ENCODE measurements at regions not wholly inside any gene's neighbourhood (a gene's known extent, or its start where the extent isn't known, plus 50 kb on each side); places are given as distances from the start of the nearest gene placed in this dataset.

- no peaks in the 10 kb centered on the region for H3K36me3 ChIP-seq (ENCODE audit: control insufficient read depth in 1 of 2, insufficient read depth in 2 of 2, low read length in 2 of 2)
- H4K20me1 ChIP-seq (ENCODE audit: insufficient read depth): no peaks in the 10 kb centered on the region
- ChIA-PET RAD21 (ENCODE audit: low non-redundant PET in 1 of 2, low total read pairs in 2 of 2, uncharacterized antibody in 2 of 2, unreplicated experiment in 2 of 2) (no interaction called here), CTCF (no interaction called here), POLR2A (no interaction called here)
- no peak overlapping the region for H3K4me3 ChIP-seq (replicated peaks in 1 of 2; ENCODE audit: low read depth in 1 of 2, low read length in 2 of 2)
- no peaks in the 10 kb centered on the region for H3K9me3 ChIP-seq (ENCODE audit: control insufficient read depth in 1 of 2, insufficient read depth in 1 of 2, low read depth in 1 of 2, low read length in 2 of 2)
- no peak overlapping the region for H2AFZ ChIP-seq (ENCODE audit: low read depth, low read length, poor library complexity, severe bottlenecking)
- no peak overlapping the region for H3K4me2 ChIP-seq (ENCODE audit: low read length)
- DNase-seq (ENCODE audit: low read depth, low spot score): no peak
- intact Hi-C loops (cut with micrococcal nuclease): no loop called here
- no peak overlapping the region for H3K27ac ChIP-seq (ENCODE audit: low read depth, low read length)
- TF ChIP-seq POLR2AphosphoS5 (IDR thresholded peaks at IDR 0.05; ENCODE audit: low read depth, low read length) (no peak), CEBPB (IDR thresholded peaks at IDR 0.05; ENCODE audit: low read depth) (no peak), EGR1 (IDR thresholded peaks at IDR 0.05; ENCODE audit: low read depth) (no peak), ZFX (IDR thresholded peaks at IDR 0.05) (no peak), EZH2 (IDR thresholded peaks at IDR 0.05) (no peak), ATF3 (IDR thresholded peaks at IDR 0.05) (no peak), SIN3A (IDR thresholded peaks at IDR 0.05; ENCODE audit: low read depth) (no peak), JUND (IDR thresholded peaks at IDR 0.05) (no peak), SP1 (IDR thresholded peaks at IDR 0.05; ENCODE audit: low read depth) (no peak), ZNF274 (IDR thresholded peaks at IDR 0.05; ENCODE audit: low read depth, low read length) (no peak), SRF (IDR thresholded peaks at IDR 0.05; ENCODE audit: low read depth) (no peak), MAX (IDR thresholded peaks at IDR 0.05) (no peak)
- H3K9ac ChIP-seq (ENCODE audit: low read length): no peak overlapping the region
- ATAC-seq: no peak
- no peaks in the 10 kb centered on the region for H3K27me3 ChIP-seq (ENCODE audit: insufficient read depth, low read length)
- H3K79me2 ChIP-seq (ENCODE audit: insufficient read depth, low read length): peaks cover 59% of the 10 kb centered on the region
- BruUV-seq (replicated peaks): no TSS peak
- H3K4me1 ChIP-seq (ENCODE audit: control insufficient read depth in 1 of 2, insufficient read depth in 2 of 2, low read length in 2 of 2): peaks cover 0 to 7% of the 10 kb centered on the region in 2 experiments; a peak in 1 of 4 replicates
- no peaks in the 10 kb centered on the region for H3K9me2 ChIP-seq (ENCODE audit: insufficient read depth)
Measured at GRCh38 chr7:131090886-131091692, 236.6 kb upstream of the MKLN1 start.

- Histone ChIP-seq H3K27ac (ENCODE audit: low read depth, low read length) (no peak overlapping the region), H3K9me2 (ENCODE audit: insufficient read depth) (no peaks in the 10 kb centered on the region), H2AFZ (ENCODE audit: low read depth, low read length, poor library complexity, severe bottlenecking) (no peak overlapping the region), H3K4me3 (replicated peaks in 1 of 2; ENCODE audit: low read depth in 1 of 2, low read length in 2 of 2) (no peak overlapping the region), H3K36me3 (ENCODE audit: control insufficient read depth in 1 of 2, insufficient read depth in 2 of 2, low read length in 2 of 2) (no peaks in the 10 kb centered on the region), H4K20me1 (ENCODE audit: insufficient read depth) (no peaks in the 10 kb centered on the region; the same call in 1 of the 2 replicates), H3K9me3 (ENCODE audit: control insufficient read depth in 1 of 2, insufficient read depth in 1 of 2, low read depth in 1 of 2, low read length in 2 of 2) (no peaks in the 10 kb centered on the region), H3K4me1 (ENCODE audit: control insufficient read depth in 1 of 2, insufficient read depth in 2 of 2, low read length in 2 of 2) (peaks cover 0 to 7% of the 10 kb centered on the region in 2 experiments; a peak in 1 of 4 replicates), H3K4me2 (ENCODE audit: low read length) (no peak overlapping the region), H3K79me2 (ENCODE audit: insufficient read depth, low read length) (peaks cover 78% of the 10 kb centered on the region), H3K9ac (ENCODE audit: low read length) (no peak overlapping the region), H3K27me3 (ENCODE audit: insufficient read depth, low read length) (no peaks in the 10 kb centered on the region)
- CTCF ChIA-PET: no interaction called here
- POLR2A ChIA-PET: no interaction called here
- DNase-seq (ENCODE audit: low read depth, low spot score): no peak
- BruUV-seq (replicated peaks): no TSS peak
- RAD21 ChIA-PET (ENCODE audit: low non-redundant PET in 1 of 2, low total read pairs in 2 of 2, uncharacterized antibody in 2 of 2, unreplicated experiment in 2 of 2): no interaction called here
- no peak for ATAC-seq
- intact Hi-C loops (cut with micrococcal nuclease): no loop called here
- TF ChIP-seq ATF3 (IDR thresholded peaks at IDR 0.05) (no peak), POLR2AphosphoS5 (IDR thresholded peaks at IDR 0.05; ENCODE audit: low read depth, low read length) (no peak), RAD21 (IDR thresholded peaks at IDR 0.05; ENCODE audit: low read depth) (no peak), REST (IDR thresholded peaks at IDR 0.05; ENCODE audit: low read depth) (no peak), CEBPB (IDR thresholded peaks at IDR 0.05; ENCODE audit: low read depth) (no peak), YY1 (IDR thresholded peaks at IDR 0.05; ENCODE audit: extremely low read depth, insufficient replicate concordance, low read depth, low read length) (no peak), EZH2 (IDR thresholded peaks at IDR 0.05) (no peak), FOSL1 (IDR thresholded peaks at IDR 0.05; ENCODE audit: low read depth) (no peak), EGR1 (IDR thresholded peaks at IDR 0.05; ENCODE audit: low read depth) (no peak), POLR2A (IDR thresholded peaks at IDR 0.05; ENCODE audit: borderline replicate concordance, extremely low read depth, insufficient read depth, insufficient read length) (no peak), SIN3A (IDR thresholded peaks at IDR 0.05; ENCODE audit: low read depth) (no peak), EZH2phosphoT487 (IDR thresholded peaks at IDR 0.05; ENCODE audit: borderline replicate concordance) (no peak), ZFX (IDR thresholded peaks at IDR 0.05) (no peak), JUND (IDR thresholded peaks at IDR 0.05) (no peak)
Measured at GRCh38 chr7:131094685-131095084, 233.0 kb upstream of the MKLN1 start.
